Activated naive CD4-positive, alpha-beta T cell treated with anti-CD3 and anti-CD28 coated beads, Interleukin-2, amount 50 U/mL, for 16 hours (primary cell): ENCODE measurements at regions not wholly inside any gene's neighbourhood (a gene's known extent, or its start where the extent isn't known, plus 50 kb on each side); places are given as distances from the start of the nearest gene placed in this dataset.

Experiments
- DNase-seq: peaks from one replicate; pipeline ENCODE4 v3.0.0-alpha.2; 2020

GRCh38 chr1:221394011-221394544, 347.8 kb downstream of the DUSP10 start:
- no peak for DNase-seq

GRCh38 chr1:221396526-221396925, 345.4 kb downstream of the DUSP10 start:
- no peak for DNase-seq

- no peak for DNase-seq
Observed at GRCh38 chr1:221397141-221397540, 344.7 kb downstream of the DUSP10 start.

GRCh38 chr1:221397606-221398005, 344.3 kb downstream of the DUSP10 start:
- no peak for DNase-seq

- no peak for DNase-seq
Observed at GRCh38 chr1:221405146-221405545, 336.7 kb downstream of the DUSP10 start.

- no peak for DNase-seq
Observed at GRCh38 chr1:221408117-221408803, 333.6 kb downstream of the DUSP10 start.

- no peak for DNase-seq
Observed at GRCh38 chr1:221411283-221411682, 330.6 kb downstream of the DUSP10 start.

GRCh38 chr1:221414772-221415539, 326.9 kb downstream of the DUSP10 start:
- DNase-seq = no peak

GRCh38 chr1:221415651-221416050, 326.2 kb downstream of the DUSP10 start:
- no peak for DNase-seq

- DNase-seq = no peak
Observed at GRCh38 chr1:221416142-221416541, 325.7 kb downstream of the DUSP10 start.

GRCh38 chr1:221416723-221417122, 325.2 kb downstream of the DUSP10 start:
- no peak for DNase-seq

GRCh38 chr1:221418346-221418745, 323.5 kb downstream of the DUSP10 start:
- no peak for DNase-seq

- DNase-seq = no peak
Observed at GRCh38 chr1:221419513-221420095, 322.3 kb downstream of the DUSP10 start.

GRCh38 chr1:221429264-221429663, 312.6 kb downstream of the DUSP10 start:
- no peak for DNase-seq

GRCh38 chr1:221430152-221430960, 311.5 kb downstream of the DUSP10 start:
- no peak for DNase-seq

GRCh38 chr1:221431068-221431651, 310.7 kb downstream of the DUSP10 start:
- DNase-seq = no peak

- no peak for DNase-seq
Observed at GRCh38 chr1:221431961-221432360, 309.9 kb downstream of the DUSP10 start.

- DNase-seq = no peak
Observed at GRCh38 chr1:221435504-221435904, 306.4 kb downstream of the DUSP10 start.

GRCh38 chr1:221437171-221437570, 304.7 kb downstream of the DUSP10 start:
- DNase-seq = no peak

- no peak for DNase-seq
Observed at GRCh38 chr1:221437926-221438325, 304.0 kb downstream of the DUSP10 start.

GRCh38 chr1:221439008-221439746, 302.7 kb downstream of the DUSP10 start:
- DNase-seq = peak; percentile 69
